LoVo (cell line): ENCODE measurements at regions not wholly inside any gene's neighbourhood (a gene's known extent, or its start where the extent isn't known, plus 50 kb on each side); places are given as distances from the start of the nearest gene placed in this dataset.
A peak's percentile ranks its signal among the peaks of the same experiment; 100 is the strongest.
"Not testable (repeated sequence)": the region's sequence is repeated elsewhere in the genome, so short reads cannot be mapped to it uniquely, and the experiment has no call there.

Experiments used
- DNase-seq: peaks from one replicate; pipeline ENCODE4 v3.0.0-alpha.2; 2016; ENCODE audit warnings: low spot score

GRCh38 chr1:219560856-219561255, 52.0 kb downstream of the ZC3H11B start:
- no peak for DNase-seq

- DNase-seq, result no peak
Measured at GRCh38 chr1:219559899-219560298, 53.0 kb downstream of the ZC3H11B start.

DNA sequence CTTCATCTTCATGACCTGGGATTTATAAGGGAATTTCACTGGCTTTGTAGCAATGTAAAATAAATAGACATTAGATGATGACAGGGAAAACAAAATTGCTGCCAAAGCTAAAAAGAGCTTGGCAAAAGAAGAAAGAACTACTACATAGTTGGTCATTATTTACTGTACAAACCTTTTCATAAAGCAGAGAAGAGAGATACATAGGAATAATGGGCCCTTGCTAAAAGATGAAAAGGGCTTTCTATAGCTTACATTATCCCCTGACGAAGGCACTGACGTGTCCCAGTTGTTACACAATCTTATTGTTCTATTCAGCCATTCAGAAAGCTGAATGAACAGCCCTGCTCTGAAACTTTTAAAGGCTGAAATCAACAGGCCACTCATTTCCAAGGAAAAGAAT, 57.1 kb downstream of the ZC3H11B start:
- no peak for DNase-seq

- peak; percentile 19 for DNase-seq
Measured at GRCh38 chr1:219555031-219555692, 57.7 kb downstream of the ZC3H11B start.

DNA sequence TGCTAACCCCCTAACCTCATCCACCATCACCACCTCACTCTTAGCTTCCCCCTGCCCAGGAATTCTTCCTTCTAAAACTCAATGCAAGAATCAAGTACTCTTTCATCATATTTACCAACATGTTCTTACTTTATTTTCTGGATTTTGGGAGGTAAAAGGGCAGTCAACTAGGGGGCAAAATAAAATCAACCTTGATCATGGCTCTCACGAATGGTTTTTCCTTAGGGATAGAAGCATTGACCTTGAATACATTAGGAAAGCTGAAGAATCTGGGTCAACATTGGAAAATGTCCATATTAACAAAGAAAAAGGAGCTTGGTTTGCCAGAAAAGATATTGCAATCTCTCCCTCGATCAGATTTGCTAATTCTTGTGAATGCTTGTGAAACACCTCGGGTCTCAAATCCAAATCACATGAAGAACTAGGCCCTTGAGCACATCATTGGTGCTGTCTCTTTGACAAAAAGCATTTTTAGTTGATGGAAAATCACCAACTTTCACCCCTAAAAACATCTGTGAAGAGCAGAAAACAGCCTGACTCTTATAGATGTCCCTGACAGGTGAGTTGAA, 58.9 kb downstream of the ZC3H11B start:
- DNase-seq, result no peak

GRCh38 chr1:219550201-219550600, 62.7 kb downstream of the ZC3H11B start:
- no peak for DNase-seq

DNA sequence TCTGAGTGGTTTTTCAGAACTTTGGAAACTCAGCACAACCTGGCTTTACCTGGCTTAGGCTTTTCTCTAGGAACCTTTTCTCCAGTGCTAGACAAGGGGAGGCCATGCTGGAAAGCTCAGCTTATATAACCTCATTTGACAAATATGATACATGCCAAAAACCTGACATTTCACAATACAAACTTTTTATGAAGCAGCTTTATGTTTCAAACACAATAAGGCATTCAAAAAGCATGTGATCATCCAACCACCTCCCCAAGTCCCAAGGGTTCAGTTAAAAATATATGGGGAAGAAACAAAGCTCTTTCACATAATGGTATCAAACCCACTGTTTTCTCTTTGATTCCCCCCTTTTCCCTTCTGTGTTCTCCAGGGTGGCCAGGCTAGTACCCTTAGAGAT, 63.7 kb downstream of the ZC3H11B start:
- DNase-seq, result no peak

DNA sequence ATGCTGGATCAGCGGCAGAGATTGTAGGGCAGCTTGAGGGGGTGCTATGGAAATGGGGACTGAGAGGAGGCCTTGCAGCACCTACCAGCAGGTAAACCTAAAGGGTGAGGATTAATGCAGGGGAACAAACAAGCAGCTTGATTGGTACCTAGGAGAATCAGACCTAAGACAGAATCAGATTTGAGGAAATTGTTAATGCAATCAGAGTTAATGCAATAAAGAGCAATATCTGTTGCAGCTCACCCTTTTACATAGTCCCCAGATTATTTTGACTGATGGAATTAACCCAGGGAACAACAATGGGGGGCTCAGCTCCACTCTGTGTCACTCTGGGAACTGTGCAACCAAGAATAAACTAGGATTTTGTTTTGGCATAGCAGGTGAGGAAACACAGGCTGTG, 64.5 kb downstream of the ZC3H11B start:
- DNase-seq, result no peak

DNA sequence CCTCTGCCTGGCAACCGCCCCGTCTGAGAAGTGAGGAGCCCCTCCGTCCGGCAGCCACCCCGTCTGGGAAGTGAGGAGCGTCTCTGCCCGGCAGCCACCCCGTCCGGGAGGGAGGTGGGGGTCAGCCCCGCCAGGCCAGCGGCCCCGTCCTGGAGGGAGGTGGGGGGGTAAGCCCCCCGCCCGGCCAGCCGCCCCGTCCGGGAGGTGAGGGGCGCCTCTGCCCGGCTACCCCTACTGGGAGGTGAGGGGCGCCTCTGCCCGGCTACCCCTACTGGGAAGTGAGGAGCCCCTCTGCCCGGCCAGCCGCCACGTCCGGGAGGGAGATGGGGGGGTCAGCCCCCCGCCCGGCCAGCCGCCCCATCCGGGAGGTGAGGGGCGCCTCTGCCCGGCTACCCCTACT, 67.1 kb downstream of the ZC3H11B start:
- not testable (repeated sequence) for DNase-seq

- DNase-seq, result no peak
Measured at GRCh38 chr1:219544163-219544846, 68.6 kb downstream of the ZC3H11B start.

DNA sequence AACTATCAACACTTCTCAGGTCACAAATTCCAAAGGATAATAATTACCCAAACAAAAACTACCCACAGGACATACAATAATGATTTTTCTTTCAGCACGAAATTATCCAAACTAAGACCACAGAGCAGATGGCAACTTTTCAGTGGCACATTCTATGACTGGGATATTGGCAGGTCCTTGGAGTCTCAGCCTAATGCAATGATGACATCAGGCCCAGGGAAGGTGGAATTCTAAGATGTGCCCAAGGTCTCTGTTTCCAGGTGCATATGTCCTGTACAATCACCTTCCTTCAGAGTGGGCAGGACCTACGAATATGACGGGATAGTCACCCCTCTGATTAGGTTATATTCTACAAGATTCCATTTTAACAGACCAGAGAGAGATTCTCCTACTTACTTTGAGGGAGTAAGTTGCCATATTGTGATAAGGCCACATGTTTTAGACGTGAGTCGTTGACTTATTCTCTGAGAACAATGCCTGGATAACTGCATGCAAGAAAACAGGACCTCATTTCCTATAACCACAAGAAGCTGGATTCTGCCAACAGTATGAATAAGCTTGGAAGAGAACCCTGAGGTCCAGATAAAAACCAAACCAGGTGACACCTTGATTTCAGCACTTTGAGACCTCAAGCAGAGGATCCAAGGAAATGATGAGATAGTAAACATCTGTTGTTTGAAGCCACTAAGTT, 69.9 kb downstream of the ZC3H11B start:
- DNase-seq, result peak; percentile 23

- DNase-seq, result no peak
Measured at GRCh38 chr1:219541946-219542345, 71.0 kb downstream of the ZC3H11B start.

DNA sequence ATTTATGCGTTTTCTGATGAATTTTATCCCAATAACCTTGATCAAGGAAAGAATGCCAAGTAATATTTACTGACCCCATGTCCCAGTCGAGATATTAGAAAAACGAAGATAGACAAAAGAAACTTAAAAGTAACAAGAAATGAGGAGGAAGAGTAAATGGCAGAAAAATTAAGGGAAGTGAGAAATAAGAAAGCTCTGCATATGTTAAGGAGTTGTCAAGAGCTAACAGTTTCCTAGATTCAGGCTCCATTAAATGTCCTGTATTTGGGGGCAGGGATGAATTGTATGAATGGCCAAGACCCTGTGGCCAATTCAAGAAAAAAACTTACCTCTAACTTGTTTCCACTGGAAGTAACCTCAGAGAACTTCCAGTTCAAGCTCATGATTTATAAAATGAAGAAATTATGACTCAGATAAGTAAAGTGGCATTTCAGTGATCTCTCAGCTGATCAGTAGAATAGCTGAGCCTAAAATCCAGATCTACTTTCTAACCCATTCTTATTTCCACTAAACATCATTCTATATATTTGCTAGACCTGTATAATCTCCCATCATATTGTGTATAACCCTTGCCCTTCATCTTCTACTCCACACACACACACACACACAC, 73.2 kb downstream of the ZC3H11B start:
- DNase-seq, result no peak

DNA sequence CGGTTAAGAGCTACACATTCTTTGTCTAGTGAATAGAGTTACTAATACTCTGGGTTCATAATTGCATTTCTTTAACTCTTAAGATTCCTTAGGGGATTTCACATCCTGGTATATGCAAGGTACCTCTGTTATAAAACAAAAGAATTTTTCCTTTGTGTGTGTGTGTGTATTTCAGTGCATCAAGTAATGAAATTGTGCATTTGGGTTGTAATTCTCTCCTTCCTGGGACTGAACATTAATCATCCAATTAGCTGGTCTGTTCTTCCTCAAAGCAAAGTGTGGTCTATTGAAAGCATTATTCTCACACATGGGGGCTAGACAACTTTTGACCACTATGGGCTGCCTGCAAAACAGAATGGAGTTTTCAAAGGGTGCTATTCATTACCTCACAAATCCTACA, 74.0 kb downstream of the ZC3H11B start:
- no peak for DNase-seq

- DNase-seq, result no peak
Measured at GRCh38 chr1:219537223-219537631, 75.7 kb downstream of the ZC3H11B start.

DNA sequence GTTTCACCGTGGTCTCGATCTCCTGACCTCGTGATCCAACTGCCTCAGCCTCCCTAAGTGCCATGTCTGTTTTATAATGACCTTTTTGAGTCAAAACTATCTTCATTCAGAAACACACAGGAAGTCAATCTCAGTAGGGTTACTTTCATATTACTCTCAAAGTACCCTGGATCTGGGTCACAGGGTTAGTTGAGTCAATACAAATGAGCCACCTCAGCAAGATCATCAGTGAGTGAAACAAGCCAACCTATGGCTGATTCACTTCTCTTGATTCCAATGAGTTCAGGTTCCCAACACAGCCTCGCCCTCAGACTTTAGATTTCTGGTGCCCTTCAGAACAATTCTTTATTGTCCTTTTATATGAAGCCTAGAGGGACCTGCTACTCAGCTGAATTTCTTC, 76.9 kb downstream of the ZC3H11B start:
- no peak for DNase-seq

DNA sequence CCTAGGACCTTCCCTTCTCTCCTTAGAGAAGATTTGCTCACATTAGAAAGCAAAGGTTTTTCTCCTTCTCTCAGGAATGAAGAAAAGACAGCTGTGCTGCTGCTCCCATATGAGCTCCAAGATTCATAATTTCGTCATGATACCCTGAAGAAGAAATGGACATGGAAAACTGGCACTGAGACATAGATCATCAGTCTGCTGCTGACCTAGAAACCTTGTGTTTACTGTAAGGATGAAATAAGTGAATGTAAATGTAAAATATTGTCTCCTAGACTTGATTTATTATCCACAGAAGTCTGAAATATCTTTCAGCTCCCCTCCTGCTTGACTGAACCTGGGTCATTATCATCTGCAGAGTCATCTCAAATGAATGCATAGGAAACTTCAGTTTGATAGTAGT, 77.9 kb downstream of the ZC3H11B start:
- DNase-seq, result no peak

DNA sequence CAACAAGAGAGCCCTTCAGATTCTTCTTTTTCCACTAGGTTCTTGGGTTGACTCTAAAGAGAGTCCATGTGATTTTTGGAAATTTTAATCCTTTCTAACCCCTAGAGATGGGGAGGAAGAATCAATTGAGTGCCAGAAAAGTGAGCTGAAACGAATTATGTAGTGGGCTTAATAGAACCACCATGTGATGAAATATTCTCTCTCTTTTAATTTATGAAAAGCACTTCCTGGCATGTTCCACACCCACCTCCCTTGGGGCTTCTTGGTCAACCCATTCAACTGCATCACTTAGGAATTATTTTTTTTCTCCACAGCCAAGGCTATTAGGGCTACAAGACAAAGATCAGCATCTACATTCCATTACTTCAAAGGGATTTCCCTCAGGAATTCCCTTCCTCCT, 79.6 kb downstream of the ZC3H11B start:
- DNase-seq, result peak; percentile 29

DNA sequence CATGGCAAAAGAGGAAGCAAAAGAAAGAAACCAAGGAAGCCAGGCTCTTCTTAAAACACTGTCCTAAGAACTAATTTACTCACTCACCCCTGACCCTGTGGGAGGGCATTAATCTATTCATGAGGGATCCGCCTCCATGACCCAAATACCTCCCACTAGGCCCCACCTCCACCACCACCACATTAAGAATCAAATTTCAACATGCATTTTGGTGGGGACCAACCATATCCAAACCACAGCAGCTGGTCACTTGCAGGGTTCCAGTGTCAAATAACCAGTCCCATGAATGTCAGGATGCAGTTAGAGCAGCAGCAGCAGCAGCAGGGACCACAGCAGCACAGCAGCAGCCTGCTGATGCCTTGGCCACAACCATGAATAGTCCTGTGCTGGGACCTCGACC, 83.8 kb downstream of the ZC3H11B start:
- no peak for DNase-seq

DNA sequence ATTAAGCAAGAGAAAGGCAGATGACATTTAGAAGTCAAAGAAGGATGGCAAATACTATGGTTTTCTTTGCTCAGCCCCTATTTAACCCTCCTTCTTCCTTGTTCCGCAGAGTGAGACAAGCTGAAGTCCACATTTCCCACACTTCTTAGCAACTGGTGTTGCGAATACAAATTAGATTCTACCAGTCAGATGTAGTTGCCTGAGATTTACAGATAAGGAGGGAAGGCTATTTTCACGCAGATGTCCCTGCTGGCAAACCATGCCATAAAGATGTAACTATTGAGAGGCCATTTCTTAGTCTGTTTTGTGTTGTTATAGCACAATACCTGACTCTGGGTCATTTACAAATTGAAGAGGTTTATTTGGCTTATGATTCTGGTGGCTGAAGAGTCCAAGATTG, 84.3 kb downstream of the ZC3H11B start:
- no peak for DNase-seq

DNA sequence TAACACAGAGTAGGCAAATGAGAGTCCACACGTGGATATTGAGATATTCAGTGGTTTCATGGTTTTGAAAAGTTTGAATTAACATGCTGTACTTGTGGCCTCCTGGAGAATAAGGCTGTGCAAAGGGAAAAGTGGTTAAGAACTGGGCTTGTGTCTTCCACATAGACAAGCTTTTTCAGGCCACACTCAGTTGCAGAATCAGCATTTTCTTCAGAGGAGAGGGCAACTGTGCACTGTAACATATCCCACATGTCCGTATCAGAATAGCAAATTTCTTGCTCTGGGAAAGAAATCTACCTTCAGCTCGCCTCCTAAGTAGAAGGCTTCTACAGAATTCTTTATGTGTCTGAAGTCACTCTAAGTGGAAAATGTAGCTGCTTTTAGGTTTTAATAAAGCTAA, 84.9 kb downstream of the ZC3H11B start:
- DNase-seq, result no peak

- DNase-seq, result no peak
Measured at GRCh38 chr1:219526074-219526473, 86.8 kb downstream of the ZC3H11B start.

DNA sequence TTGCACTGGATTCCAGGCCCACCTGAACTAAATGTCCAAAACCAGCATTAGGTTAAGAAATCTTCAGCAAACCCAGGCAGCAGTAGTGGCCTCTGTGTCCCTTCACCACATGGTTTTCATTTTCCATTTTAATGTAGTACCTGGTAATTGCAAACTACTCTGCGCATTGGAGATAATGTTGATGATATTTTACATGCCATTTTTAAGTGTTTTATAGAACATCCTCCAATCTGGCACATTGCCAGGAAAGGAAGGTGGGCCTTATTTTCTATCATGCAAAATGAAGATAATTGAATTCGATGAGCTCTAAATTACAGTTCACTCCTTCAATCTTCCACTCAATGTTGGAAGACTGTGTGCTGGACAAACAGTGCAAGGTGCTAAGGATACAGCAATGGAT, 89.5 kb downstream of the ZC3H11B start:
- DNase-seq, result no peak
